ENCODE measurements at regions not wholly inside any gene's neighbourhood (a gene's known extent, or its start where the extent isn't known, plus 50 kb on each side); places are given as distances from the start of the nearest gene placed in this dataset.

DNA sequence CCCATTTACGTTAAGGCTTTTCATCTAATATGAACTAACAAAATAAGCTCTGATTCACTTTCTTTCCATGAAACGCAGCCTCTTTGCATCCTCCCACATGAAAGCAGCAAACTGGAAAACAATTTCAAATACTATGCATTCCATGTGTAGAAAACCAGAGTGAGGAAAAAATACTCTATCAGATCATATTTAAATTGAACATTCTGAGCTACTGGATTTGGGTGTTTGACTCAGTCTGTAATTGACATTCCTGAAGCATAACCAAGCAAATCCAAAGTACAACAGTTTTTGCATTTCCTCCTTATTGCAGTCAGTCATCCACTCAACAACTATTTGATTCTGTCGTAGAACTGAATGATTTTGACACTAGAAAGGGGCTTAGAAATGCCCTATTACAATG lies 399.1 kb upstream of the NMUR2 start:
- CTCF ChIA-PET = no interaction called here
- no peaks in the 10 kb centered on the region for H3K79me2 ChIP-seq (ENCODE audit: insufficient read depth, low read length)
- H3K4me3 ChIP-seq (replicated peaks in 1 of 2; ENCODE audit: low read depth in 1 of 2, low read length in 2 of 2) = no peak overlapping the region
- BruUV-seq (replicated peaks) = no TSS peak
- POLR2A ChIA-PET = no interaction called here
- no peak overlapping the region for H3K4me2 ChIP-seq (ENCODE audit: low read length)
- H3K36me3 ChIP-seq (ENCODE audit: control insufficient read depth in 1 of 2, insufficient read depth in 2 of 2, low read length in 2 of 2) = no peaks in the 10 kb centered on the region
- intact Hi-C loops (cut with micrococcal nuclease) = no loop called here
- no peak for DNase-seq (ENCODE audit: low read depth, low spot score)
- RAD21 ChIA-PET (ENCODE audit: low non-redundant PET in 1 of 2, low total read pairs in 2 of 2, uncharacterized antibody in 2 of 2, unreplicated experiment in 2 of 2) = no interaction called here
- no peak for ATAC-seq
- H3K4me1 ChIP-seq (ENCODE audit: control insufficient read depth in 1 of 2, insufficient read depth in 2 of 2, low read length in 2 of 2) = no peaks in the 10 kb centered on the region
- no peaks in the 10 kb centered on the region for H4K20me1 ChIP-seq (ENCODE audit: insufficient read depth)
- no peaks in the 10 kb centered on the region; a peak in 1 of 4 replicates for H3K9me3 ChIP-seq (ENCODE audit: control insufficient read depth in 1 of 2, insufficient read depth in 1 of 2, low read depth in 1 of 2, low read length in 2 of 2)
- no peaks in the 10 kb centered on the region for H3K27me3 ChIP-seq (ENCODE audit: insufficient read depth, low read length)
- no peak overlapping the region for H3K27ac ChIP-seq (ENCODE audit: low read depth, low read length)
- no peaks in the 10 kb centered on the region for H3K9me2 ChIP-seq (ENCODE audit: insufficient read depth)
- no peak overlapping the region for H3K9ac ChIP-seq (ENCODE audit: low read length)
- H2AFZ ChIP-seq (ENCODE audit: low read depth, low read length, poor library complexity, severe bottlenecking) = no peak overlapping the region
- TF ChIP-seq EGR1 (IDR thresholded peaks at IDR 0.05; ENCODE audit: low read depth) (no peak), ZFX (IDR thresholded peaks at IDR 0.05) (no peak), CEBPB (IDR thresholded peaks at IDR 0.05; ENCODE audit: low read depth) (no peak), ELF1 (IDR thresholded peaks at IDR 0.05; ENCODE audit: borderline replicate concordance, low read depth) (no peak), YY1 (IDR thresholded peaks at IDR 0.05; ENCODE audit: extremely low read depth, insufficient replicate concordance, low read depth, low read length) (no peak), POLR2A (IDR thresholded peaks at IDR 0.05; ENCODE audit: borderline replicate concordance, extremely low read depth, insufficient read depth, insufficient read length) (no peak)
- TF ChIP-seq, protein P1, sequence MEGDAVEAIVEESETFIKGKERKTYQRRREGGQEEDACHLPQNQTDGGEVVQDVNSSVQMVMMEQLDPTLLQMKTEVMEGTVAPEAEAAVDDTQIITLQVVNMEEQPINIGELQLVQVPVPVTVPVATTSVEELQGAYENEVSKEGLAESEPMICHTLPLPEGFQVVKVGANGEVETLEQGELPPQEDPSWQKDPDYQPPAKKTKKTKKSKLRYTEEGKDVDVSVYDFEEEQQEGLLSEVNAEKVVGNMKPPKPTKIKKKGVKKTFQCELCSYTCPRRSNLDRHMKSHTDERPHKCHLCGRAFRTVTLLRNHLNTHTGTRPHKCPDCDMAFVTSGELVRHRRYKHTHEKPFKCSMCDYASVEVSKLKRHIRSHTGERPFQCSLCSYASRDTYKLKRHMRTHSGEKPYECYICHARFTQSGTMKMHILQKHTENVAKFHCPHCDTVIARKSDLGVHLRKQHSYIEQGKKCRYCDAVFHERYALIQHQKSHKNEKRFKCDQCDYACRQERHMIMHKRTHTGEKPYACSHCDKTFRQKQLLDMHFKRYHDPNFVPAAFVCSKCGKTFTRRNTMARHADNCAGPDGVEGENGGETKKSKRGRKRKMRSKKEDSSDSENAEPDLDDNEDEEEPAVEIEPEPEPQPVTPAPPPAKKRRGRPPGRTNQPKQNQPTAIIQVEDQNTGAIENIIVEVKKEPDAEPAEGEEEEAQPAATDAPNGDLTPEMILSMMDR (IDR thresholded peaks at IDR 0.05 in 2 of 3, conservative IDR thresholded peaks at IDR 0.05 in 1 of 3; ENCODE audit: borderline replicate concordance in 1 of 3, insufficient read depth in 1 of 3, low read depth in 2 of 3, low read length in 2 of 3) = no peak
- TF ChIP-seq, protein P2, sequence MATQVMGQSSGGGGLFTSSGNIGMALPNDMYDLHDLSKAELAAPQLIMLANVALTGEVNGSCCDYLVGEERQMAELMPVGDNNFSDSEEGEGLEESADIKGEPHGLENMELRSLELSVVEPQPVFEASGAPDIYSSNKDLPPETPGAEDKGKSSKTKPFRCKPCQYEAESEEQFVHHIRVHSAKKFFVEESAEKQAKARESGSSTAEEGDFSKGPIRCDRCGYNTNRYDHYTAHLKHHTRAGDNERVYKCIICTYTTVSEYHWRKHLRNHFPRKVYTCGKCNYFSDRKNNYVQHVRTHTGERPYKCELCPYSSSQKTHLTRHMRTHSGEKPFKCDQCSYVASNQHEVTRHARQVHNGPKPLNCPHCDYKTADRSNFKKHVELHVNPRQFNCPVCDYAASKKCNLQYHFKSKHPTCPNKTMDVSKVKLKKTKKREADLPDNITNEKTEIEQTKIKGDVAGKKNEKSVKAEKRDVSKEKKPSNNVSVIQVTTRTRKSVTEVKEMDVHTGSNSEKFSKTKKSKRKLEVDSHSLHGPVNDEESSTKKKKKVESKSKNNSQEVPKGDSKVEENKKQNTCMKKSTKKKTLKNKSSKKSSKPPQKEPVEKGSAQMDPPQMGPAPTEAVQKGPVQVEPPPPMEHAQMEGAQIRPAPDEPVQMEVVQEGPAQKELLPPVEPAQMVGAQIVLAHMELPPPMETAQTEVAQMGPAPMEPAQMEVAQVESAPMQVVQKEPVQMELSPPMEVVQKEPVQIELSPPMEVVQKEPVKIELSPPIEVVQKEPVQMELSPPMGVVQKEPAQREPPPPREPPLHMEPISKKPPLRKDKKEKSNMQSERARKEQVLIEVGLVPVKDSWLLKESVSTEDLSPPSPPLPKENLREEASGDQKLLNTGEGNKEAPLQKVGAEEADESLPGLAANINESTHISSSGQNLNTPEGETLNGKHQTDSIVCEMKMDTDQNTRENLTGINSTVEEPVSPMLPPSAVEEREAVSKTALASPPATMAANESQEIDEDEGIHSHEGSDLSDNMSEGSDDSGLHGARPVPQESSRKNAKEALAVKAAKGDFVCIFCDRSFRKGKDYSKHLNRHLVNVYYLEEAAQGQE (IDR thresholded peaks at IDR 0.05; ENCODE audit: low read depth) = no peak
